ENCODE measurements at regions not wholly inside any gene's neighbourhood (a gene's known extent, or its start where the extent isn't known, plus 50 kb on each side); places are given as distances from the start of the nearest gene placed in this dataset.

DNA sequence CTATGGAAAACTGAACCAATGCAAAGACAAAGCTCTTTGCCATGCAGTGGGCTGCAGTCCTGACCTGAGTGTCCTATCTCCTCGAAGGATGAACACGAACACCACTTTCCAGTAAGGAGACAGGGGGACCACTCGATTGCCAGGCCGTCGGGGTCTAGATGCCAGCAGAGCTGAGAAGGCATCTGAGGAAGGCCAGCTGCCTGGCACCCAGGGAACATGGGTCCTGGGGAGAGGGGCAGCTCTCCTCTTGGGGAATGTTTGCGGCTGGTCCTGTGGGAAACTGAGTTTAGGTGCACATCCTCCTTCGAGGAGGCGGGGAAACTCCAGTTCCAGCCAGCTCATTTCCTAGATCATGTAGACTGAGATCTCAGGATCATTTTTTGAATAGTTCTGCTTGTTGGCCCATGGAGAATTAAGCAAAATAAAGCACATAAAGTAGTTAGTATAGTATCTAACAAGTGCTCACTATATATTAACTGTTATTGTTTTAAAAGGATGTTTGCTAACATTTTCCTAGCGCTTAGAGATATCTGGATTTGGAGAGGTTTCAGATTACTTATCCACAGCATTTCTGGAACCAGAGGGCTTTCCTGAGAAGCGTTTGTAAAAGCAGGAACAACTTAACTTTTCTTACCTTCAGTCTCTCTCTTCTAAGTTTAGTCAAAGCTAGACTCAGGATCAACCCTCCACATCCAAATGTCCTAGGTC, 225.3 kb upstream of the FOXQ1 start:
- TF ChIP-seq, protein P1, sequence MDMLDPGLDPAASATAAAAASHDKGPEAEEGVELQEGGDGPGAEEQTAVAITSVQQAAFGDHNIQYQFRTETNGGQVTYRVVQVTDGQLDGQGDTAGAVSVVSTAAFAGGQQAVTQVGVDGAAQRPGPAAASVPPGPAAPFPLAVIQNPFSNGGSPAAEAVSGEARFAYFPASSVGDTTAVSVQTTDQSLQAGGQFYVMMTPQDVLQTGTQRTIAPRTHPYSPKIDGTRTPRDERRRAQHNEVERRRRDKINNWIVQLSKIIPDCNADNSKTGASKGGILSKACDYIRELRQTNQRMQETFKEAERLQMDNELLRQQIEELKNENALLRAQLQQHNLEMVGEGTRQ (CRISPR knock-in tag; IDR thresholded peaks at IDR 0.05): no peak
- no peak for TF ChIP-seq IRF2 (CRISPR knock-in tag; IDR thresholded peaks at IDR 0.05; ENCODE audit: borderline replicate concordance, low read depth)
- TF ChIP-seq, protein P2, sequence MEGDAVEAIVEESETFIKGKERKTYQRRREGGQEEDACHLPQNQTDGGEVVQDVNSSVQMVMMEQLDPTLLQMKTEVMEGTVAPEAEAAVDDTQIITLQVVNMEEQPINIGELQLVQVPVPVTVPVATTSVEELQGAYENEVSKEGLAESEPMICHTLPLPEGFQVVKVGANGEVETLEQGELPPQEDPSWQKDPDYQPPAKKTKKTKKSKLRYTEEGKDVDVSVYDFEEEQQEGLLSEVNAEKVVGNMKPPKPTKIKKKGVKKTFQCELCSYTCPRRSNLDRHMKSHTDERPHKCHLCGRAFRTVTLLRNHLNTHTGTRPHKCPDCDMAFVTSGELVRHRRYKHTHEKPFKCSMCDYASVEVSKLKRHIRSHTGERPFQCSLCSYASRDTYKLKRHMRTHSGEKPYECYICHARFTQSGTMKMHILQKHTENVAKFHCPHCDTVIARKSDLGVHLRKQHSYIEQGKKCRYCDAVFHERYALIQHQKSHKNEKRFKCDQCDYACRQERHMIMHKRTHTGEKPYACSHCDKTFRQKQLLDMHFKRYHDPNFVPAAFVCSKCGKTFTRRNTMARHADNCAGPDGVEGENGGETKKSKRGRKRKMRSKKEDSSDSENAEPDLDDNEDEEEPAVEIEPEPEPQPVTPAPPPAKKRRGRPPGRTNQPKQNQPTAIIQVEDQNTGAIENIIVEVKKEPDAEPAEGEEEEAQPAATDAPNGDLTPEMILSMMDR (IDR thresholded peaks at IDR 0.05): no peak
- no peak for TF ChIP-seq ATF1 (CRISPR knock-in tag; IDR thresholded peaks at IDR 0.05)
- no peak for TF ChIP-seq TCF7 (CRISPR knock-in tag; IDR thresholded peaks at IDR 0.05; ENCODE audit: low read depth)
- TF ChIP-seq TP53 (CRISPR knock-in tag; IDR thresholded peaks at IDR 0.05): no peak
- TF ChIP-seq, protein P3, sequence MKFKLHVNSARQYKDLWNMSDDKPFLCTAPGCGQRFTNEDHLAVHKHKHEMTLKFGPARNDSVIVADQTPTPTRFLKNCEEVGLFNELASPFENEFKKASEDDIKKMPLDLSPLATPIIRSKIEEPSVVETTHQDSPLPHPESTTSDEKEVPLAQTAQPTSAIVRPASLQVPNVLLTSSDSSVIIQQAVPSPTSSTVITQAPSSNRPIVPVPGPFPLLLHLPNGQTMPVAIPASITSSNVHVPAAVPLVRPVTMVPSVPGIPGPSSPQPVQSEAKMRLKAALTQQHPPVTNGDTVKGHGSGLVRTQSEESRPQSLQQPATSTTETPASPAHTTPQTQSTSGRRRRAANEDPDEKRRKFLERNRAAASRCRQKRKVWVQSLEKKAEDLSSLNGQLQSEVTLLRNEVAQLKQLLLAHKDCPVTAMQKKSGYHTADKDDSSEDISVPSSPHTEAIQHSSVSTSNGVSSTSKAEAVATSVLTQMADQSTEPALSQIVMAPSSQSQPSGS (CRISPR knock-in tag; IDR thresholded peaks at IDR 0.05; ENCODE audit: borderline replicate concordance, low read depth): no peak
- no peak for TF ChIP-seq ZNF317 (CRISPR knock-in tag; IDR thresholded peaks at IDR 0.05; ENCODE audit: borderline replicate concordance, low read depth)
- TF ChIP-seq CREB1 (CRISPR knock-in tag; IDR thresholded peaks at IDR 0.05): no peak
- TF ChIP-seq, protein P4, sequence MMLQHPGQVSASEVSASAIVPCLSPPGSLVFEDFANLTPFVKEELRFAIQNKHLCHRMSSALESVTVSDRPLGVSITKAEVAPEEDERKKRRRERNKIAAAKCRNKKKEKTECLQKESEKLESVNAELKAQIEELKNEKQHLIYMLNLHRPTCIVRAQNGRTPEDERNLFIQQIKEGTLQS (CRISPR knock-in tag; conservative IDR thresholded peaks at IDR 0.05): no peak
